Mesenchymal stem cell (in vitro differentiated cells and primary cell): ENCODE measurements at regions not wholly inside any gene's neighbourhood (a gene's known extent, or its start where the extent isn't known, plus 50 kb on each side); places are given as distances from the start of the nearest gene placed in this dataset.

ENCODE experiments used
- DNase-seq: peaks from one replicate; pipeline ENCODE4 v3.0.0-alpha.2; 2013
- H2AFZ ChIP-seq: one replicate; pipeline ENCODE4 v1.6.1; 2013; ENCODE audit warnings: low read depth, mild to moderate bottlenecking, control low read depth, inconsistent platforms, low read length, moderate library complexity
- H2AK5ac ChIP-seq: 2 replicates; pipeline ENCODE4 v1.6.1; 2013; ENCODE audit warnings: low read length, moderate library complexity, mild to moderate bottlenecking, inconsistent platforms; ENCODE audit not compliant: severe bottlenecking
- H2BK120ac ChIP-seq: one replicate; pipeline ENCODE4 v1.6.1; 2013; ENCODE audit warnings: low read depth, mild to moderate bottlenecking, inconsistent platforms, low read length, moderate library complexity
- H2BK12ac ChIP-seq, 2 experiments: one replicate each; pipeline ENCODE4 v1.6.1; 2013; ENCODE audit warnings: inconsistent platforms in 2 of 2, low read length in 2 of 2, mild to moderate bottlenecking in 2 of 2, moderate library complexity in 2 of 2, control low read depth in 1 of 2
- H2BK15ac ChIP-seq: one replicate; pipeline ENCODE4 v1.6.1; 2013; ENCODE audit warnings: mild to moderate bottlenecking, low read depth, inconsistent platforms; ENCODE audit not compliant: poor library complexity, severe bottlenecking
- H2BK5ac ChIP-seq: 2 replicates; pipeline ENCODE4 v1.6.1; 2013; ENCODE audit warnings: low read depth, mild to moderate bottlenecking, low read length, control low read depth, inconsistent platforms; ENCODE audit not compliant: poor library complexity, severe bottlenecking
- H3K14ac ChIP-seq, 2 experiments: one replicate each; pipeline ENCODE4 v1.6.1; 2013; ENCODE audit warnings: inconsistent platforms in 2 of 2, low read length in 2 of 2, control low read depth in 1 of 2, mild to moderate bottlenecking in 1 of 2, moderate library complexity in 1 of 2
- H3K18ac ChIP-seq, 2 experiments: one replicate each; pipeline ENCODE4 v1.6.1; 2013; ENCODE audit warnings: inconsistent platforms in 2 of 2, low read length in 2 of 2, control low read depth in 1 of 2, low read depth in 1 of 2, mild to moderate bottlenecking in 1 of 2
- H3K23ac ChIP-seq, 2 experiments: one replicate each; pipeline ENCODE4 v1.6.1; 2013; ENCODE audit warnings: inconsistent platforms in 2 of 2, low read length in 2 of 2, mild to moderate bottlenecking in 2 of 2, moderate library complexity in 2 of 2, control low read depth in 1 of 2
- H3K27ac ChIP-seq: 2 replicates; pipeline ENCODE4 v1.5.1; 2013; ENCODE audit warnings: mild to moderate bottlenecking, moderate library complexity, low read length, control low read depth, inconsistent platforms; ENCODE audit not compliant: poor library complexity, severe bottlenecking
- H3K27me3 ChIP-seq, 2 experiments: 2 replicates each; pipeline versions ENCODE4 v1.6.1 to v1.7.0; 2013; ENCODE audit warnings: low read length in 2 of 2, mild to moderate bottlenecking in 2 of 2, moderate library complexity in 2 of 2, control low read depth in 1 of 2, inconsistent platforms in 1 of 2; ENCODE audit not compliant: control insufficient read depth in 1 of 2, insufficient read depth in 1 of 2
- H3K36me3 ChIP-seq, 2 experiments: 2 replicates each; pipeline versions ENCODE4 v1.6.1 to v1.7.0; 2013; ENCODE audit warnings: low read length in 2 of 2, control low read depth in 1 of 2, inconsistent platforms in 1 of 2, low read depth in 1 of 2, mild to moderate bottlenecking in 1 of 2; ENCODE audit not compliant: insufficient read depth in 2 of 2, control insufficient read depth in 1 of 2
- H3K4ac ChIP-seq, 2 experiments: one replicate each; pipeline ENCODE4 v1.6.1; 2013; ENCODE audit warnings: inconsistent platforms in 2 of 2, low read length in 2 of 2, mild to moderate bottlenecking in 2 of 2, moderate library complexity in 2 of 2, control low read depth in 1 of 2, low read depth in 1 of 2
- H3K4me1 ChIP-seq: 2 replicates; pipeline ENCODE4 v1.6.1; 2013; ENCODE audit warnings: low read depth, low read length, control low read depth; ENCODE audit not compliant: control insufficient read depth, insufficient read depth
- H3K4me2 ChIP-seq: 2 replicates; pipeline ENCODE4 v1.6.1; 2013; ENCODE audit warnings: low read length, mild to moderate bottlenecking, inconsistent platforms; ENCODE audit not compliant: poor library complexity, severe bottlenecking
- H3K4me3 ChIP-seq, 2 experiments: 2 replicates each; pipeline versions ENCODE4 v1.5.1 to v1.7.0; 2013; ENCODE audit warnings: low read length in 2 of 2, mild to moderate bottlenecking in 2 of 2, control low read depth in 1 of 2, low read depth in 1 of 2; ENCODE audit not compliant: insufficient read depth in 1 of 2
- H3K79me1 ChIP-seq: replicated peaks from 2 replicates; pipeline ENCODE4 v1.6.1; 2013; ENCODE audit warnings: mild to moderate bottlenecking, control low read depth, low read length, inconsistent platforms; ENCODE audit not compliant: poor library complexity, severe bottlenecking
- H3K9ac ChIP-seq: 2 replicates; pipeline ENCODE4 v1.7.0; 2013; ENCODE audit warnings: mild to moderate bottlenecking, low read length, moderate library complexity
- H3K9me3 ChIP-seq: 2 replicates; pipeline ENCODE4 v1.7.0; 2013; ENCODE audit warnings: mild to moderate bottlenecking, low read length; ENCODE audit not compliant: control insufficient read depth
- H4K8ac ChIP-seq: one replicate; pipeline ENCODE4 v1.6.1; 2013; ENCODE audit warnings: inconsistent platforms, mild to moderate bottlenecking, low read length, moderate library complexity
- H4K91ac ChIP-seq: one replicate; pipeline ENCODE4 v1.6.1; 2013; ENCODE audit warnings: mild to moderate bottlenecking, low read length, inconsistent platforms
- WGBS: methylation state at CpG from one replicate; pipeline ENCODE4 v1.1.7; 2013; ENCODE audit warnings: mixed read lengths; 5-methylcytosine and 5-hydroxymethylcytosine counted together

- H4K91ac ChIP-seq: no peak overlapping the region
- no peak overlapping the region for H2AFZ ChIP-seq
- no peaks in the 10 kb centered on the region for H3K36me3 ChIP-seq
- H3K4ac ChIP-seq: no peak overlapping the region
- H3K4me1 ChIP-seq: no peaks in the 10 kb centered on the region
- H3K4me3 ChIP-seq: no peak overlapping the region
- H2BK12ac ChIP-seq: no peak overlapping the region
- H3K9ac ChIP-seq: no peak overlapping the region
- peaks cover 3% of the 10 kb centered on the region for H3K9me3 ChIP-seq
- no peak overlapping the region for H3K4me2 ChIP-seq
- no peak overlapping the region for H2BK15ac ChIP-seq
- no peak overlapping the region for H3K18ac ChIP-seq
- H3K27me3 ChIP-seq: no peaks in the 10 kb centered on the region
- no peak overlapping the region for H3K27ac ChIP-seq
- no peak overlapping the region for H3K23ac ChIP-seq
- no peak for DNase-seq
- H3K79me1 ChIP-seq: no peaks in the 10 kb centered on the region
- no peak overlapping the region for H2BK5ac ChIP-seq
- no peak overlapping the region for H3K14ac ChIP-seq
- no peak overlapping the region for H2BK120ac ChIP-seq
- no peak overlapping the region for H2AK5ac ChIP-seq
- H4K8ac ChIP-seq: no peak overlapping the region
These were observed 216.8 kb downstream of the NMUR2 start for GRCh38 chr5:152188251-152188650.

DNA sequence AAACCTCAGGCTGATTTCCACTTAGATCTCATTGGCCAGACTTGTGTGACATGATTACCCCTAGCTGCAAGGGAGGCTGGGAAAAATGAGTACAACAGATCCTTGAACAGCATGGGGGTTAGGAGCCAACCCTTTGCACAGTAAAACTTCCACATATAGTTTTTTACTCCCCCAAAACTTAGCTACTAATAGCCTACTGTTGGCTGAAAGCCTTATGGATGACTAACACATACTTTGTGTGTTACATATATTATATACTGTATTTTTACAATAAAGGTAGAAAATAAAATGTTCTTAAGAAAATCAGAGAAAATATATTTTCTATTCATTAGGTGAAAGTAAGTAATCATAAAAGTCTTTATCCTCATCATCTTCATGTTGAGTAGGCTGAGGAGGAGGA is 217.4 kb downstream of the NMUR2 start:
- Histone ChIP-seq H2AK5ac (no peak overlapping the region), H3K79me1 (no peaks in the 10 kb centered on the region), H2BK12ac (no peak overlapping the region), H2AFZ (no peak overlapping the region), H2BK5ac (no peak overlapping the region), H3K36me3 (no peaks in the 10 kb centered on the region), H3K4me3 (no peak overlapping the region), H3K9me3 (peaks cover 3% of the 10 kb centered on the region), H4K8ac (no peak overlapping the region), H2BK120ac (no peak overlapping the region), H3K4me2 (no peak overlapping the region), H3K27ac (no peak overlapping the region), H3K4ac (no peak overlapping the region), H3K27me3 (no peaks in the 10 kb centered on the region), H3K18ac (no peak overlapping the region), H3K9ac (no peak overlapping the region), H3K14ac (no peak overlapping the region), H2BK15ac (no peak overlapping the region), H4K91ac (no peak overlapping the region), H3K23ac (no peak overlapping the region), H3K4me1 (no peaks in the 10 kb centered on the region)
- DNase-seq: no peak

DNA sequence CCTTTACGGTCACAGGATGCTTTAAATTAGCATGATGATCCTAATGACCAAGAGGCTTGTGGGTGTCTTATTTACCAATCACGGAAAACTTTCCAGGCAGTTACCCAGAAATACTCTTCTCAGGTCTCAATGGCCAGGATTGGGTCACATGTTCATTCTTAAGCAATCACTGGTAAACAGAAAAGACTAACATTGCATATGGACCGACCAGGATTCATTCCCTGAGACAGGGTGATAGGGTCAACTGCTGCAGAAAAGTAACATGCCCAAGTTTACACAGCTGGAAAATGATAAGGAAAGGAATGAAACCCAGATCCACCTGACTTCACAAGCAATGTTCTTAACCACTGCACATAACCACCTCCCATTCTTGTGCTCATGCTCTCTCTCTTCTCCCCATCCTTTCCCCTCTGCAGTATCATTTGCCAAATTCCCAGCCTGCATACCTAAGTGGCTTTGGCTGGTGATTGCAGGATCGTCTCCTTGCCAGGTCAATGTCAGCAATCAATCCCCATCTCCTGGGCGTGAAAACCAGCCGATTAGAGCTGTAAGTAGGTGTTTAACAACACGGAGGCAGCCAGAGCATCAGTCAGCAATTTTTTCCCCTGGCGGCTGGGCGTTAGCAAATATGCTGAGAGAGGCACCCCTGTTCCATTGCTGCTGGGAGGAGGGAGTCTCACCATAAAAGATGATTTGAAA is 219.4 kb downstream of the NMUR2 start:
- H3K23ac ChIP-seq: no peak overlapping the region
- no peak overlapping the region for H3K18ac ChIP-seq
- no peak overlapping the region for H2BK120ac ChIP-seq
- no peak overlapping the region for H2BK12ac ChIP-seq
- peaks cover 3% of the 10 kb centered on the region for H3K9me3 ChIP-seq
- H4K8ac ChIP-seq: no peak overlapping the region
- H3K79me1 ChIP-seq: no peaks in the 10 kb centered on the region
- DNase-seq: no peak
- no peaks in the 10 kb centered on the region for H3K36me3 ChIP-seq
- no peak overlapping the region for H3K27ac ChIP-seq
- no peaks in the 10 kb centered on the region for H3K4me1 ChIP-seq
- H2BK5ac ChIP-seq: no peak overlapping the region
- WGBS: 66% methylated on average over 9 of the region's 9 CpGs
- H3K4me3 ChIP-seq: no peak overlapping the region
- H2AFZ ChIP-seq: no peak overlapping the region
- no peak overlapping the region for H3K14ac ChIP-seq
- H3K9ac ChIP-seq: no peak overlapping the region
- no peak overlapping the region for H3K4ac ChIP-seq
- no peak overlapping the region for H2AK5ac ChIP-seq
- no peak overlapping the region for H4K91ac ChIP-seq
- no peak overlapping the region for H2BK15ac ChIP-seq
- no peaks in the 10 kb centered on the region for H3K27me3 ChIP-seq
- H3K4me2 ChIP-seq: no peak overlapping the region

GRCh38 chr5:152184266-152184665 is 220.8 kb downstream of the NMUR2 start:
- no peak for DNase-seq
- H3K14ac ChIP-seq: no peak overlapping the region

More at GRCh38 chr5:152184266-152184665, 220.8 kb downstream of the NMUR2 start:
- no peak overlapping the region for H4K8ac ChIP-seq
- no peak overlapping the region for H2BK120ac ChIP-seq
- H3K23ac ChIP-seq: no peak overlapping the region
- H2BK12ac ChIP-seq: no peak overlapping the region
- no peaks in the 10 kb centered on the region for H3K79me1 ChIP-seq
- H3K4me2 ChIP-seq: no peak overlapping the region
- WGBS: 67% methylated on average over 1 of the region's 2 CpGs
- no peaks in the 10 kb centered on the region for H3K4me1 ChIP-seq
- no peaks in the 10 kb centered on the region for H3K36me3 ChIP-seq
- H3K4me3 ChIP-seq: no peak overlapping the region
- H2AFZ ChIP-seq: no peak overlapping the region
- no peaks in the 10 kb centered on the region for H3K27me3 ChIP-seq
- no peak overlapping the region for H3K27ac ChIP-seq
- H3K18ac ChIP-seq: no peak overlapping the region
- peaks cover 3% of the 10 kb centered on the region for H3K9me3 ChIP-seq
- H4K91ac ChIP-seq: no peak overlapping the region
- H2BK5ac ChIP-seq: no peak overlapping the region
- H3K4ac ChIP-seq: no peak overlapping the region
- H3K9ac ChIP-seq: no peak overlapping the region
- H2AK5ac ChIP-seq: no peak overlapping the region
- no peak overlapping the region for H2BK15ac ChIP-seq
